DMS153 treated with DMSO at 0.1 percent for 48 hours (cell line): ENCODE measurements at regions not wholly inside any gene's neighbourhood (a gene's known extent, or its start where the extent isn't known, plus 50 kb on each side); places are given as distances from the start of the nearest gene placed in this dataset.

ENCODE experiments used
- DNase-seq: peaks from one replicate; lab custom pipeline; 2025; ENCODE audit not compliant: unreplicated experiment; lab: John Stamatoyannopoulos, UW

DNA sequence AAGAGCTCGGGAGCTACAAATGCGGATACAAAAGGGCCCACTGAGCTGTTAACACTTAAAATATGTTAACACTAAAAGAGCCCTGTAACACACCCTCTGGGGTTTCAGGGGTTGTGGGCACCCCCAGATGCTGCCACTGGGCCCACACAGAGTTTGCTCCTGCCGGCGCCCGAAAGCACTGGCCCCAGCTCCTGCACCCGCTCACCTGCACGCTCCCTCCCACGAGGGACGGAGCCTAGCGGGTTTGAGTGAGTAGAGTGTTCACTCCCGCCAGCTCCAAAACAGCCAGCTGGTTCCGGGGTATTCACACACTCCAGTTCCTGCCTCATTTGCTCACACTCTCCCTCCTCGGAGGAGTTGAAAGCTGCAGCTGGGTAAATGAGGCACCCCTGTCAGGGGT is 357.7 kb downstream of the ETNK1 start:
- no peak for DNase-seq

DNA sequence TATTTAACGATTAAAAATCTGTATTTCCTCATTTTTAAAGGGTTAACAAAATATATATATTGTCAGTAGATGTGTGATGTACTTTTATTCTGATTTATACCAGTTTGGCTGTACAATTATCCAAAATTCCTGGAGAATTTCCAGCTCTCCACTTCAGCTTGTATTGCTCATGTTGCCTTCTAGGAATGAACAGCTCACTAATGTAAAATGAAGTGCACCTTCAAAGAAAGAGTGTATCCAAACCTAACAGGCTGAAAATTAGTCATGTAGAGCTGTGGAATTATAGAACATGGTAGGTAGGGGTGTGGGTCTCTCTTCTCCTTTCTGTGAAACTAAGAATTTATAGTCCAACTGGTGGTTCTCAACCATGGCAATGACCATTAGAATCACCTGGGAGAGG is 362.0 kb downstream of the ETNK1 start:
- no peak for DNase-seq

DNA sequence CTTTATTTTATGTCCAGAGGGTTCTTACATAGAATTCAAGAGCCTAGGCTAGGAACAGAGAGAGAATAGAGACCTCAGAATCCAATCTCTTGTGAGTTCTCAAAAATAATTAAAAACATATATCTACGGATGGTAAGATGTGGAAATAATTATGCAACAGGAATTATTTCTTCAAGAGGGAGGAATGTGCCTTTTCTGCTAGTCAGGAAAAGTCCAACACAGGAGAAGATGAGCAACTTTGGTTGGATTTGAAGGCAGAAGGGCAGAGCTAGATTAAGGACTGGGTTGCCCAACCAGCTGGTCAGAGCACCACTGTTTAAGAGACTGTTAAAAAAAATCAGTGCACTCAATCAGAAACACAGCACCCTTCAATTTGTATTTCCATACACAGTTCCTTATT is 365.5 kb downstream of the ETNK1 start:
- no peak for DNase-seq

DNA sequence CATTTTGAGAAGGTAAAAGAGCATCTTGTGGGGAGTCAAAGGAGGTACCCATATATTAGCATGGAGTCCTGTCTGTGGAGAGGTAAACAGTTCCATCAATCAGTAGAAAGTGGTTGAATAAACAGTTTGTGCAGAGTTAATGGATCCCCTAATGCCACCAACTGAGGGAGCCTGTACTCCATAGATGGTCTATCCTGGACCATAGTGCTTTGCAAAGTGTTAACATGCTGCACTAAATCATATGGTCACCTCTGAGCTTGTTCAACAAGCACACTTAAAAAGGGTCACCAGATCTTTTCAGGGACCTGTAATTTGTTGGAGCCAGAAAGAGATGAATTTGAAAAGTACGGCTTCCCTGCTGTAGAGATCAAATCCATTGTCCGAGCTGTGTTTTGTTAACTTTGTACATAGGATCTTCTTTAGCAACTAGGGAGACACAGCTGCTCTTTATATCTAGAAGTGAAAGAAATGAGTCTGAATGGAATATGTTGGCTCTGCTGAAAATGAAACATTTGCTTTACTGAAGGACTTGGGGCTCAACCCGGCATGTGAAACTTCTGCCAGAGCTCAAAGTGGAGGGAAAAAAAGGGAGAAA is 366.4 kb downstream of the ETNK1 start:
- no peak for DNase-seq

DNA sequence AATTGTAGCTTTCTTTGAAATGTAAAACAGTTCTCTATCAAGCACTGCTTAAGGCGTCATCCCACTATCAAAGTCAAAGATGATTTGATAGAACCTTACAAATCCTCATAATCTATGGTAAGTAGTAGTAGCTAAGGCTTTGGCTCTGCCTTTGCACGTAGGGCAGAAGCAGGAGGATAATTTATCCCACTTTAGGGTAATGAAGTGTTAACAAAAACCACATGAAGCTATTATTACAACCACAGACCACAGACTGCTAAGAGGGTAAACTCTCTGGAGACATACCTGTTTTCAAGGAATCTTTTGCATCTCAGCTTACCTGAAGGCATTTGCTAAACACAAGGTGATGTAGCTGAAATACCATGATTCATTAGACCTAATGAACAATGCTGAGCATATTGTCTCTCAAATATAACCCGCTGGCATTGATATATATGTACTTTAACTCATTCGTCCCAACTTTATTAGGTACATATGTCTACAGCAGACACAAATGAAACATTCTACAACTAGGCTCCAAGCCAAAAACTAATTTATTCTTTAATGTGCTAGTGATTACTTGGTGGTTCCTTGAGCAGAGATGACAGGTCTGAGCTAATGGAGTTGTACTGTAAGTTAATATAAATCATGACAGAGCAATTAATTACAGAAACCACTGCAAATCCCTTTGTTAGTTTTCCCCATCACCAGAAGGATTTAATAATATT is 368.8 kb downstream of the ETNK1 start:
- no peak for DNase-seq

DNA sequence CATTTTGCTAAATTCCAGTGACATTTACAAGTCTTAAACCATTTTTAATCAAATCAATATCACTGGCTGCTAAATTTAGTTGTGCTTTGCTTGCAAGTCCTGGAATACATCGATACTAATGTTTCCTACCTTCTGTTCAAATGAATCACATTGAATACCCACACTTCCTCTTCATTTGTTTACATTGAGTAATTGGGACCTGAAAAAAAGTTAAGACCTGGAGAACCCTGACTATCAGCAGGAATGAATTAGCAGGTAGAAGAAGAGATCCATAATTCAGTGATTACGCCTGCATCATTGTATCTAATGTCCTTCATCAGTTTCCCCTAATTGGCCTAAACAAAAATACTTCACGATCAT is 369.3 kb downstream of the ETNK1 start:
- DNase-seq = no peak

DNA sequence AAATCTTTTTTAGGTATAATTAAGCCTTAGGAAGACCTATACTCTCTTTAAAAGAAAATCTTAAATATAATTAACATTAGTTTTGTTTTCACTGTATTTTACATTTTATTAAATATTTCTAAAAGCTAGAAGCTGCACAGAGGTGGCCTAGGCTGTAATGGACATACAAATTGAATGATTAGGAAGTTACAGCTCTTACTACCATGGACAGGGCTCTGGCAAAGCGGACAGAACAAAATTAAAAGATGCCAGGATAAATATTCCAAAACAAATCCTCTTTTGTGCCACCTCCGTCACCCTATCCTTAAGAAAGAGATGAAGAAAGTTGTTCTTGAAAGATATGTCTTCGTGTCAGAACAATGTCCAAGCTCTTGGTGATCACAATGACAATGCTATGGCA is 376.5 kb downstream of the ETNK1 start:
- DNase-seq = no peak

DNA sequence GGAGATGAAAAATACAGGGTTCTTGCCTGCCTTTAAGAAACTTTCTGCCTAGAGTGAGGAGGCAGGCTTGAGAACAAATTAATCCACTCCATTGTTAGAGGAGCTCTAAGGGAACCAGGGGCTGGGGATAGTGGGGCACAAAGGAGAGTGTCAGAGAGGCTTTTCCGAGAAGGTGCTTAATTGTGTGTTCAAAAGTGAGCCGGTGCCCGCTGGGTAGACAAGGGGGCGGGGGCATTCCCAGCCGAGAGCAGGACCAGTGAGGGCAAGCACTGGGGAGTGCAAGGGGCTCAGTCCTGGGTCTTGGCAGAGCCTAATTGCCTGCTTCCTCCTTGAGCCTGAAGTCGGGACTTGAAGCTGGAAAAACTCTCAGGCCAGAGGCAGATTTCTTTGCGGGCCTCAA is 377.4 kb downstream of the ETNK1 start:
- no peak for DNase-seq

DNA sequence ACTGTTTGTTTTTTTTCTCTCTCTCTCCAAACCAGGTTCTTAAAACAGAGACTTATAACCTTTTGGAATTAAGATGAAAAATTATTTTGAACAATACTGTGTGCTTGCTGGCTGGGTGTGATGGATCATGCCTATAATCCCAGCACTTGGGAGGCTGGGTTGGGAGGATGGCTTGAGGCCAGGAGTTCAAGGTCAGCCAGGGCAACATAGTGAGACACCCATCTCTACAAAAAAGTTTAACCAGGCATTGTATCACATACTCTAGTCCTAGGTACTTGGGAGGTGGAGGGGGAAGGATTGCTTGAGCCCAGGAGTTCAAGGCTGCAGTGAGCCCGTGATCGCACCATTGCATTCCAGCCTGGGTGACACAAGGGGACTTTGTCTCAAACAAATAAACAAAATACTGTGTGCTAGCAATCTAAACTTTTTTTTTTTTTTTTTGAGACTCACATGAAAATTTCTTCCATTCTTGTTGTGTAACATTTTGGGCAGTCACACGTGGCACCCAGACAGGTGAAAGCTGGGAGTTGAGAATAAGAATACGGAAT is 379.6 kb downstream of the ETNK1 start:
- DNase-seq = no peak

DNA sequence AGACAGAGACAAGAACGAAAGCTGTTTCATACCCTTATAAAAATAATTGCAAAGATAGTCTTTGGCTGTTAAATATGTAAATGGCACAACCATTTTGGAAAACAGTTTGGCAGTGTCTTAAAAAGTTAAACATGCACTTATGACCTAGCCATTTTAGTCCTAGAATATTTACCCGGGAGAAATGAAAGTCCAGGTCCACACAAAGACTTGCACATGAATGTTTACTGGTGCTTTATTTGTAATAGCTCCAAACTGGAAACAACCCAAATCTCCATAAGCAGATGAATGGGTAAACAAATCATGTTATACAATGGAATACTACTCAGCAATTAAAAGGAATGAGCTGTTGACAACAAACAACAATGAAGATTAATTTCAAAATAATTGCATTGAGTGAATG is 380.4 kb downstream of the ETNK1 start:
- DNase-seq = no peak

DNA sequence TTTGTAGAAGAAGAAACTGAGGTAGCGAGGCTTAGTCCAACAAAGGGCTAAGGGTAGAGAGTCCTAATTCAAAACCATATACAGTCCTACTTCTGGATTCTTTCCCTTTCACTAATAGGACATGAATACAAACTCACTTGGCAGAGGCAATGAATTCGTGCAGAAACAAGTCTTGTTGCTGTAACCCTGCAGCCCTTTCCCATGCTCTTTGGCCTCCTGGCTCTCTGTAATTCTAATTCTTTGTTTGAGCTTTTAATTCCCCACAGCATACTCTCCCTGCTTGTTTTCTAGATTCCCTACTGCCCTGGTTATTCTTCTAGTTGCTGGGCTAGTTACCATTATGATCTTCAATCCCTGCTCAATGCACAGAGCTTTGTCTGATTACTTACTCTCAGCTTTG is 381.4 kb downstream of the ETNK1 start:
- no peak for DNase-seq

DNA sequence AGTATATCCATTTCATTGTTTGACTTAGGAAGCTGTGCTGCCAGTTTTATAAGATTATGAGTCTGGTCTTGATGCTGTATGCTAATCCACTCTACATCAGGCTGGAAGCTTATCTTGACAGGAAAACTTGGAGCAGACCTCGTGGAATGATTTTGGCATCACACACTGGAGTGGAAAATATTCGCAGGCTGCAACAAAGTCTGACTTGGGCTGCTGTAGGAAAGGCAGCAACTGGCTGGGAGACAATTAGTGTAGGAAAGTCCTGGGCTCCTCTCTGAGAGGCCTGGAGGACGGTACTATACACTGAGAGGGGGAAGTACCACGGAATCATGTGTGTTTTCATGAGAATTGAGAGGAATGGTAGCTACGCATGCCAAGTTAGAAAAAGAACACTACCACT is 383.7 kb downstream of the ETNK1 start:
- no peak for DNase-seq

DNA sequence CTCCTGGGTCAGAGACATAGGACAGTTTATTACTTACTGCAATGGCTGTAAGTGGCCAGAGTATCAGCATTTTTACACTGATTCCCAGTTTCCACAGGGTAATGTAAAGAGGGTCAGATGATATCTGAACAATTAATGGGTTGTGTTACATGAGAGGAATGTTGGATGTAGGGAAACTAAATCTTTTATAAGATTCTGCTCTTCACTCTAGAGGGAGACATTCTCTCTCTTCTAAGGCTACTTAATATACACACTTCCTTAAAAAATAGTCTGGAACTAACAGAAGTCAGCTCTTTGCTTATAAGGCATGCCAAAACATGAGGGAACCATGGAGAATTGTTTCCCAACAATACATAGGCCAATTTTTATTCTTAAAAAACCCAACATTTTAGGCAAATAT is 389.8 kb downstream of the ETNK1 start:
- no peak for DNase-seq

DNA sequence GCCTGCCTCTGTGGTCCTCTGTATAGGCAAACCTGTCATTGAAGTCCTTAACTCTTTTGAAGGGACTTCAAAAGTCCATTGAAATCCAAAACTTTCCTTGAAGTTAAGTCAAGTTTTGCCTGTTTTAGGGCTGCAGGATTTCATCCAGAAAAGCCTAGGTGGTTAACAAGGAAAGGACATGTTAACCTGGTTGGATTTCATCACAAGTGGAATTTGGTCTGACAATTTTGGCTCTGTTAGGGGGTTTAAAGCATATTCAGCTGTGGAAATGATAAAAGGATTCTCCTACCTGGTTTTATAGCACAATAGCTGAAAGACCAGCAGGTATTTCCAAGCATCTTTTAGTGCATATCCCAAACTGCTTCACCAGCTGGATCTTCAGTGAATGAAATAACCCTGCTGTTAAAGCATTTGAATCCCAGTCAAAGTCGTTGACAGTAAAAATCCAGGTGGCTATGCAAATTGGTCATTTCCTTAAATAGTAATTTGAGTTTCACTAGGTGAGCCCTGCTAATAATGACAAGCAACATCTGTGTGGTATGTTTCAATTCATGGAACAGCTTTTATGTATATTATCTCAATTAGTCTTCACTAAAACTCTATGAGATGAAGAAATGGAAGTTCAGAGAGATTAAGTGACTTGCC is 400.5 kb downstream of the ETNK1 start:
- no peak for DNase-seq

DNA sequence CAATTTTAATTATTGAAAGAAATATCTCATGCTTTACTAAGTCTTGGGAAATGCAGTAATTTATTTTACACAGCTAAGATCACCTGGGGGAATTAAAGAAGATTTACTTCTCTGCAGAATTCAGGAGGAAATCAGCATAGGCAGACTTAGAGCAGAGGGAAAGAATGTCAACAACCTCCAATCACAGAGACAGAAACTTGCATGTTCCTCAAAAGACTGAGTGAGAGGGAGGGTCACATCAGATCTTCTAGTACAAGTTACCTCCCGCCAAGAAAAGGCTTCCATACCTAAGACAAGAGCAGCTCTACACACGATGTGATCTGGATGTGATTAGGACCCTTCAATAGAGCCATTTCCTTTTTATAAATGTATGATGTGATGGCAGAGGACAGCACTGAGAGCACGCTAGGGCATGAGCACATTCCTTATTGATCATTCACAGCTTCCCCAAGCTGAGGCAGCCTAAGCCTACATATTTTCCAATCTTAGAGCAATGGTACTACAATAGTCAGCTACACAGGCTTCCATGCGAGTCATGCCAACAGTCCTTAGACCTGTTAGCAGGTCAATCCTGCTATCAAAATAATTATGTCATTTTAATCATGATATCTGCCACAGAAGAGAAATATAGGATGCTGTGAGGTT is 403.3 kb downstream of the ETNK1 start:
- DNase-seq = no peak

DNA sequence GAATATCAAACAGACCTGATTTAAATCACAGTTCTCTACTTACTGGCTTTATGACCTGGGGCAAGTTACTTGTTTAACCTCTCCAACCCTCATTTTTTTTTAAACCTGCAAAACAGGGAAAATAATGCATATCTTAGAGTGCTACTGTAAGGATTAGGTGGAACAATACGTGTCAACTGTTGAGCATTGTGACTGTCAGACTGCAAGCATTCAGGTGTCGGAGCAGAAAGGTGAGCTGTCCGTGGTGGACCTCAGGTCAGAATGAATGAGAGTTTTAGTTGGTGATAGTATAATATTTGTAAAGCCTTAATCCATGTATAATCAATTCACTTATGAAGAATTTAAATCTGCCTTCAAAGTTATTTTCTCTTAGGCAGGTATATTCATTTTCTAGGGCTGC is 404.2 kb downstream of the ETNK1 start:
- DNase-seq = no peak

DNA sequence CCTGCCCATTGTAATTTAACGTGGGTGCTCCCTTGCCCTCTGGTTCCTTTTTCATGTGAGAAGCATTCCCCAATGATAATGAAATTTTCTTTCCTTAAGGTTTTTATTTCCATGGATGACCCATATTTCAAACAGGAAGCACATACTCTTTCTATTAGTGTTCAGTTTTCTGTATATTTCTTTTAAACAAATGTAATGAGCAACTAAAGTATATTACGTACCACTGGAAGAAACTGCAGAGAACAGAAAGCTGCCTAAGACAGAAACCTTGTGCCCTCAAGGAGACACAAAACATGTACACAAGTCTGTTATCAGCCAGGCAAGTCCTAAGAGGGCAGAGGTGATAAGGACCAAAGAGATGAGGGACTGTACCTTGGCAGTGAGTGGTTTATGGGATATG is 414.9 kb downstream of the ETNK1 start:
- DNase-seq = no peak

DNA sequence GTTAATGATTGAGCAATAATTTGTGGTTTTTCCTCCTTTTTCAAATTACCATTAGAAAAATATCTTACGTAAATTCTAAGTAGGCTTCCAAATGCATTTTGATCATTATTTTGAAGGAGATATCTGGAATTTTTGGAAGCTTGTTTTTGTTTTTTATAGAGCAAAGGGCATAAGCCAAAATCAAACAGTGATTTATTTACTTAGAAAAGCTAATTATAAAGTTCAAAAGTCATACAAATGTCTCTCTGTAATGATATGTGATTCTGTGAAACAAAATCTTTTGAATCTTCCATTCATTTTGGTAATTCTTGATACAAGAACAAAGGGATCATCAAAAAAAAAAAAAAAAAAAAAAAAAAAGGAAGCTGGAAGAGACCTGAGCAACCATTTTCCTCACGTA is 416.8 kb downstream of the ETNK1 start:
- no peak for DNase-seq

DNA sequence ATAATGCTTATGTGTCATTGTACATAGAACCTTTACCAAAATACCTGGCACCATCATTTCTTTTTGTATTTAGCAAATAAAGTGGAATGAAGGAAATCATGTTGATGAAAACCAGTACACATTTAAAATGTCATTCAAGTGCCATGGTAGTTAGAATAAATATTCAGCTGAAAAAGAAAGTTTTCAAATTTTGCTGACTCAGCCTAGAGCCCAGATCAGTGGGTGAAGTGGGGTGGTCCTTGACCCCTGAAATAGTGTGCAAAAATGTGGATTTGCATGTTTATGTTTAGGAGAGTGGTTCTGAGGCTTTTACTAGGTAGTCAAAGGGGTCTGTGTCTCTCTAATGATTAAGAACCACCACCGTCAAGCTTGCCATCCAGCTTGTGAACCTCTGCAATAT is 418.7 kb downstream of the ETNK1 start:
- no peak for DNase-seq

DNA sequence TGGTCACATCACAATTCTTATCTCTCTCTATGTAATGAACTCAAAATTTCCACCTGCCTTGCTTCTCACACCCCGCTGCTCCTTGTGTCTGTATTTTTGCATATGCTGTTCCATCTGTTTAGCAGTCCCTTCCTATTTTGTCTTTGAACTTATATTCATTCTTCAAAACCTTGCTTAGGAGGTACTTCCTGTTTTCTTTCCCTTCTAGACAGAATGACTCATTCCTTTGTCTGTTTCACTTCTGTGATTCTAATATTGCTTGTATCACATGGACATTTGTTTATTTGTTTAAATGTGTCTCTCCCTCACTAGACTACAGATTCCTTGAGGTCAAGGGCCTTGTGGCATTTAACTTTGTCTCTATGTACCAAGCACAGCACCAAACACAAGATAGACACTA is 424.2 kb downstream of the ETNK1 start:
- no peak for DNase-seq

DNA sequence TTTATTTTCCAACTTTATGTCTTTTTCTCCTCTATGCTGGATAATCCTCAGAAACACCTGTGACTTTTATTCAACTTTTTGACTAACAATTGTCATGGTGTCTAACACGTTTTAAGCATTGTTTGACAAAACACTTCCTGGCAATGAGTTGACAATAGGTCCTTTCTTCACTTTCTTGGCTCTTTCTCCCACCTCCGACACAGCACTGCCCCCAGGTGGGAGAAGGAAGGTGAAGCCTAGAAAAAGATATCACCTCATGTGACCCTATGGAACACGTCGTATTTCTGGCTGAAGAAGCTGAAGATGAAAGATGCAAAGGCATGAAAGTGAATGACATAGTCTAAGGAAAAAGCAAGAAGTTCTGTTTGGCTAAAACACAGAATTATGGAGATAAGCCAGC is 430.0 kb downstream of the ETNK1 start:
- DNase-seq = no peak

DNA sequence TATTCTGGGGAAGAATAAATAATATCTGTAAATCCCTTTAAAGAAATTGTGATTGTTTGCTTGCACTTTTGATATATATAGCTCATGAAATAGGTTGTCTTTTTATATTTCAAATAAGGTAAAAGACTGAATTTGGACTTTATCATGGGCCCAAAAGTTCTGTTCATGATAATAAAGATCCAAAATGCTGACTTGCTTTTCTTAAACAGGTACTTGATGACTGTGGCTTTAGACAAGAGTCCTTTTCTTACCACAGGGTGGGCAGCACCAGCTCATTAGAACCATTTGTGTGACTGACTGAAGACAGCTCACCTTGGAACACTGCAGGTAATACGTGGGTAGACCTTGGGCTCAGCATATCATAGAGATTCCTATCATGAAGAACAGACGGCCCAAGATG is 432.6 kb downstream of the ETNK1 start:
- no peak for DNase-seq
